ENCODE measurements at regions not wholly inside any gene's neighbourhood (a gene's known extent, or its start where the extent isn't known, plus 50 kb on each side); places are given as distances from the start of the nearest gene placed in this dataset.
A peak's percentile ranks its signal among the peaks of the same experiment; 100 is the strongest.

DNA sequence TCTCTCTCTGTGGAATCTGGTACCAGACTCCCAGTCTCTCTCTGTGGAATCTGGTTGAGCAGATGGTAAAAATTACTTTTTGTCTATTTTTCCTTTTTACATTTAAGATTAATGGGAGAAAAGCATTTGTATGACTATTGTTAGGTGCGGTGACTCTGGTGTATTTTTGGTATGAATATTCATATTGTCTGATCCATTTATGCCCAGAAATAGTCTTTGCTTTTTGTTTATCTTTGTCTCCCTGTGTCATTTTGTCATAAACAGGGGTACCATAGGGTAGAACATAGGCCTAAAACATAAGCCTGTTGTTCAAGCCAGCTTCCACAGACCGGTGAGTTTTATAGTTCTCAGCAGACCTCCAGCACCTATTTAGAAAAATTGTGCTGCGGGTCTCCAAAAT, 78.7 kb downstream of the ETS2 start:
- H3K27me3 ChIP-seq (replicated peaks; ENCODE audit: insufficient read depth), result no peaks in the 10 kb centered on the region
- peaks cover 4% of the 10 kb centered on the region for H3K9me3 ChIP-seq (ENCODE audit: low read depth)
- H3K9me2 ChIP-seq (ENCODE audit: insufficient read depth), result no peaks in the 10 kb centered on the region
- H3K4me3 ChIP-seq, result no peak overlapping the region
- no peaks in the 10 kb centered on the region for H3K36me3 ChIP-seq (ENCODE audit: low read depth)
- in situ Hi-C loops (cut with MboI), result no loop called here
- H3K79me2 ChIP-seq (ENCODE audit: insufficient read depth), result no peaks in the 10 kb centered on the region
- no peaks in the 10 kb centered on the region for H3K4me1 ChIP-seq (ENCODE audit: insufficient read depth)
- DNase-seq, result no peak
- no peak overlapping the region for H3K4me2 ChIP-seq (ENCODE audit: unreplicated experiment)
- no peaks in the 10 kb centered on the region for H3F3A ChIP-seq (ENCODE audit: insufficient read depth)
- no peak overlapping the region for H2AFZ ChIP-seq
- WGBS, 2 experiments (ENCODE audit: low coverage in 1 of 2, low lambda C conversion rate in 2 of 2, missing lambda C conversion rate in 2 of 2), result 53 to 59% methylated on average over 3 of the region's 3 CpGs
- TF ChIP-seq EZH2phosphoT487 (IDR thresholded peaks at IDR 0.05; ENCODE audit: insufficient read depth, low read depth) (no peak), EZH2 (IDR thresholded peaks at IDR 0.05; ENCODE audit: insufficient read depth, poor library complexity, severe bottlenecking) (no peak)
- H3K9ac ChIP-seq, result no peak overlapping the region
- no peak overlapping the region for H3K27ac ChIP-seq
- H4K20me1 ChIP-seq (ENCODE audit: insufficient read depth), result no peaks in the 10 kb centered on the region

DNA sequence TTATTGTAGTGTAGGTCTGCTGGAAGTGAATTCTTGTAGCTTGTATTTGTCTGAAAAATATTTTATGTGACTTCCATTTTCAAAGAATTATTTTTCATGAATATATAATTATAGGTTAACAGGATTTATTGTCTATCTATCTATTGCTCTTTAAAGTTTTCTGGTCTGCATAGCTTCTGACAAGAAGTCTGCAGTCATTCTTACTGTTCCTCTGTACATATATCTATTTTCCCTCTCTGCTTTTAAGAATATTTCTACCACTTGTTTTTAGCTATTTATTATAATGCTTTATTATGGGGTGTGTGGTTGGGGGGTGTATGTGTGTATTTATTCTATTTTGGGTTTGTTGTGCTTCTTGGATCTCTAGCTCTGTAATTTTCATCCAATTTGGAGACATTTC, 77.4 kb downstream of the ETS2 start:
- H3K9ac ChIP-seq, result no peak overlapping the region
- H3K4me3 ChIP-seq, result no peak overlapping the region
- H3K4me1 ChIP-seq (ENCODE audit: insufficient read depth), result no peaks in the 10 kb centered on the region
- H3K9me3 ChIP-seq (ENCODE audit: low read depth), result peaks cover 4% of the 10 kb centered on the region
- H2AFZ ChIP-seq, result no peak overlapping the region
- no peaks in the 10 kb centered on the region for H3K27me3 ChIP-seq (replicated peaks; ENCODE audit: insufficient read depth)
- H3K36me3 ChIP-seq (ENCODE audit: low read depth), result no peaks in the 10 kb centered on the region
- no peaks in the 10 kb centered on the region for H3F3A ChIP-seq (ENCODE audit: insufficient read depth)
- no peak overlapping the region for H3K4me2 ChIP-seq (ENCODE audit: unreplicated experiment)
- H3K27ac ChIP-seq, result no peak overlapping the region
- no peaks in the 10 kb centered on the region for H3K9me2 ChIP-seq (ENCODE audit: insufficient read depth)
- TF ChIP-seq EZH2 (IDR thresholded peaks at IDR 0.05; ENCODE audit: insufficient read depth, poor library complexity, severe bottlenecking), result no peak
- TF ChIP-seq EZH2phosphoT487 (IDR thresholded peaks at IDR 0.05; ENCODE audit: insufficient read depth, low read depth), result no peak
- DNase-seq, result peak; percentile 10
- no peaks in the 10 kb centered on the region for H3K79me2 ChIP-seq (ENCODE audit: insufficient read depth)
- in situ Hi-C loops (cut with MboI), result no loop called here
- H4K20me1 ChIP-seq (ENCODE audit: insufficient read depth), result no peaks in the 10 kb centered on the region

DNA sequence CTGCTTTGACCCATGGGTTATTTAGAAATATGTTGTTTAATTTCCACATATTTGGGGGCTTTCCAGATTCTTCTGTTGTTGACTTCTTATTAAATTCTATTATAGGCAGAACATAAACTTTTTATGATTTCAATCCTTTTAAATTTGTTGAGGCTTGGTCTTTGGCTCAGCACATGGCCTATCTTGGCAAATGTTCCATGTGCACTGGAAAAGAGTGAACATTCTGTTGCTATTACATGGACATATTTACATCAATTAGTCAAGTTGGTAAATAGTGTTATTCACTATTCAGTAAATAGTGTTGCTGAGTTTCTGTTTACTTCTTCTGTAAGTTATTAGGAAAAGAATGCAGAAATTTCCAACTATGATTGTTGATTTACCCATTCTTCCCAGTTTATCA, 75.4 kb downstream of the ETS2 start:
- Histone ChIP-seq H3K9ac (no peak overlapping the region), H3K27me3 (replicated peaks; ENCODE audit: insufficient read depth) (no peaks in the 10 kb centered on the region), H3K36me3 (ENCODE audit: low read depth) (no peaks in the 10 kb centered on the region), H3K9me3 (ENCODE audit: low read depth) (peaks cover 4% of the 10 kb centered on the region), H3K27ac (no peak overlapping the region), H3K9me2 (ENCODE audit: insufficient read depth) (no peaks in the 10 kb centered on the region), H3K79me2 (ENCODE audit: insufficient read depth) (no peaks in the 10 kb centered on the region), H2AFZ (no peak overlapping the region), H3F3A (ENCODE audit: insufficient read depth) (no peaks in the 10 kb centered on the region), H3K4me2 (ENCODE audit: unreplicated experiment) (no peak overlapping the region), H3K4me1 (ENCODE audit: insufficient read depth) (no peaks in the 10 kb centered on the region), H4K20me1 (ENCODE audit: insufficient read depth) (no peaks in the 10 kb centered on the region), H3K4me3 (no peak overlapping the region)
- DNase-seq, result no peak
- in situ Hi-C loops (cut with MboI), result no loop called here
- TF ChIP-seq EZH2 (IDR thresholded peaks at IDR 0.05; ENCODE audit: insufficient read depth, poor library complexity, severe bottlenecking) (no peak), EZH2phosphoT487 (IDR thresholded peaks at IDR 0.05; ENCODE audit: insufficient read depth, low read depth) (no peak)

DNA sequence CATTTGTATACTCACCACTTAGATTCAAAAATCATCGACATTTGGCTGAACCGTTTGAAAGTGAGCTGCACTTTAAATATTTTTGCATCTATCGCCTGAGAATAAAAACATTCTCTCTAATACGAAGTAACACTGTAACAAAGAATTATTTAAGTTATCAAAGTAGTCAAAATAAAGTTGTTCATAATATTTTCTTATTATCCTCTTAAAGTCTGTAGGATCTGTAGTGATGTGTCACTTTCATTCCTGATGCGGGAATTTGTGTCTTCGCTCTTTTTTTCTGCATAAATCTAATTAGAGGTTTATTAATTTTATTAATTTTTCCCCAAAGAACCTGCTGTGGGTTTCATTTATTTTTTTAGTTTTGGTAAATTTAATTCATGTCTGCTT, 74.8 kb downstream of the ETS2 start:
- in situ Hi-C loops (cut with MboI), result no loop called here
- TF ChIP-seq EZH2phosphoT487 (IDR thresholded peaks at IDR 0.05; ENCODE audit: insufficient read depth, low read depth), result no peak
- no peak for TF ChIP-seq EZH2 (IDR thresholded peaks at IDR 0.05; ENCODE audit: insufficient read depth, poor library complexity, severe bottlenecking)
- Histone ChIP-seq H3K9ac (no peak overlapping the region), H3F3A (ENCODE audit: insufficient read depth) (no peaks in the 10 kb centered on the region), H4K20me1 (ENCODE audit: insufficient read depth) (no peaks in the 10 kb centered on the region), H3K36me3 (ENCODE audit: low read depth) (no peaks in the 10 kb centered on the region), H3K9me2 (ENCODE audit: insufficient read depth) (no peaks in the 10 kb centered on the region), H3K79me2 (ENCODE audit: insufficient read depth) (no peaks in the 10 kb centered on the region), H3K27ac (no peak overlapping the region), H3K4me2 (ENCODE audit: unreplicated experiment) (no peak overlapping the region), H3K4me1 (ENCODE audit: insufficient read depth) (no peaks in the 10 kb centered on the region), H2AFZ (no peak overlapping the region), H3K27me3 (replicated peaks; ENCODE audit: insufficient read depth) (no peaks in the 10 kb centered on the region), H3K4me3 (no peak overlapping the region), H3K9me3 (ENCODE audit: low read depth) (peaks cover 4% of the 10 kb centered on the region)
- no peak for DNase-seq
- 93 to 95% methylated on average over 6 of the region's 6 CpGs for WGBS, 2 experiments (ENCODE audit: low coverage in 1 of 2, low lambda C conversion rate in 2 of 2, missing lambda C conversion rate in 2 of 2)

DNA sequence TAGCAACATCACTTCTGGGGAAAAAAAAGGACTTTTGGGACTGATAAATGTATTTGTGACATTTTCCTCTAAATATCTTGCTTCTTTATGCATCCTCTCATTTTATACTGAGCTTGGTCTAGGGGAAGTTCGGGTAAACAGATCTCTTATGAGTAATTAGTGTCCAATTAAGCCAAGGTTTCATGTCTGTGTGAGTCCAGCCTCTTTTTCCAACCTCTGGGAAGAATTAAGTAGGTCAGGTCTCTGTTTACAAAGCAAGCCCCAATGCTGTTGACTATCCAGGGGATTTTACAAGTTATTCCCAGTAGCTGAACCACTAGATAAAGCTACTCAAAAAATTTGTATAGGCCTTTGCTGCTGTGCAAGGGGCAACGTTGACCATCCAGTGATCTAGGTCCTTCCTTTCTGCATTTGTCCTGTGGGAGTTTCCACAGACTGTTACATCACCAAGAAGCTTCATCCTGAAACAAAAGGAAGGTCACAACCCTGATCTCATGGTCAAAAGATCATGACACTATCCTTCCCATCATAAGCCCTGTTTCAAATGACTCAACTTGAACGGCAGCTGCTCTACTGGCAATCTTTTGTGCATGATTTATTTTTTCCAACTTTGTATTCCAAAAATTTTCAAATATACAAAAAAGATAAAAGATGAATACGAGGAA, 74.3 kb downstream of the ETS2 start:
- Histone ChIP-seq H4K20me1 (ENCODE audit: insufficient read depth) (no peaks in the 10 kb centered on the region), H3K4me3 (no peak overlapping the region), H3K79me2 (ENCODE audit: insufficient read depth) (no peaks in the 10 kb centered on the region), H3K4me2 (ENCODE audit: unreplicated experiment) (no peak overlapping the region), H2AFZ (no peak overlapping the region), H3K9ac (no peak overlapping the region), H3K27me3 (replicated peaks; ENCODE audit: insufficient read depth) (no peaks in the 10 kb centered on the region), H3K4me1 (ENCODE audit: insufficient read depth) (peaks cover 3% of the 10 kb centered on the region; the same call in 1 of the 2 replicates), H3K36me3 (ENCODE audit: low read depth) (no peaks in the 10 kb centered on the region), H3F3A (ENCODE audit: insufficient read depth) (peaks cover 5% of the 10 kb centered on the region), H3K9me2 (ENCODE audit: insufficient read depth) (no peaks in the 10 kb centered on the region), H3K9me3 (ENCODE audit: low read depth) (peaks cover 4% of the 10 kb centered on the region), H3K27ac (no peak overlapping the region)
- 34 to 36% methylated on average over 4 of the region's 4 CpGs for WGBS, 2 experiments (ENCODE audit: low coverage in 1 of 2, low lambda C conversion rate in 2 of 2, missing lambda C conversion rate in 2 of 2)
- no peak for DNase-seq
- in situ Hi-C loops (cut with MboI), result no loop called here
- TF ChIP-seq EZH2phosphoT487 (IDR thresholded peaks at IDR 0.05; ENCODE audit: insufficient read depth, low read depth) (no peak), EZH2 (IDR thresholded peaks at IDR 0.05; ENCODE audit: insufficient read depth, poor library complexity, severe bottlenecking) (no peak)

Data from GM23248 (cell line).